Pancreas (tissue), 10 donors: ENCODE measurements at regions not wholly inside any gene's neighbourhood (a gene's known extent, or its start where the extent isn't known, plus 50 kb on each side); places are given as distances from the start of the nearest gene placed in this dataset.

Experiments
- ATAC-seq, 4 donors: fragments of 200-7000 bp; cut with Tn5 transposase; one replicate each; pipeline versions ENCODE4 v1.8.0 to v1.9.1; 2020; ENCODE audit warnings: mild to moderate bottlenecking in 4 of 4, moderate library complexity in 4 of 4
- DNase-seq, 6 donors: peaks; one replicate each; pipeline ENCODE4 v3.0.0-alpha.2; 2020
- FAIRE-seq: peaks from 2 replicates; lab custom pipeline; 2012; peaks lifted over from hg19 to GRCh38; lab: Jason Lieb, UNC
- H3K27ac ChIP-seq, 4 donors: fragments of 200-600 bp; sonication (generic); 1 replicate in 3 of 4; 2 replicates in 1 of 4; pipeline versions ENCODE4 v1.5.0 to v1.8.0; 2020
- H3K27me3 ChIP-seq, 4 donors: fragments of 200-600 bp; one replicate each; pipeline ENCODE4 v1.8.0; 2021
- H3K36me3 ChIP-seq, 3 donors: fragments of 200-600 bp; sonication (generic) in 1 of 3; one replicate each; pipeline versions ENCODE4 v1.5.0 to v1.8.0; 2020 to 2021
- H3K4me1 ChIP-seq, 3 donors: fragments of 200-600 bp; one replicate each; pipeline ENCODE4 v1.8.0; 2021
- H3K4me3 ChIP-seq, 4 donors: fragments of 200-600 bp; sonication (generic) in 2 of 4; one replicate each; pipeline versions ENCODE4 v1.5.0 to v1.8.0; 2020 to 2021
- H3K9me3 ChIP-seq, 4 donors: fragments of 200-600 bp; one replicate each; pipeline ENCODE4 v1.8.0; 2021
- WGBS, 2 donors: extraction: QIAGEN DNeasy Blood & Tissue Kit; methylation state at CpG; one replicate each; pipeline ENCODE4 v1.1.7; 2013; 5-methylcytosine and 5-hydroxymethylcytosine counted together
- intact Hi-C, 3 donors: fragments of 100-400 bp; cut with DNase I; formaldehyde crosslinking; loops; one replicate each; pipeline versions ENCODE4 v1.11.1 to v1.14.2; 2022
- TF ChIP-seq, protein P1 (sequence below), 4 donors: fragments of 200-600 bp; sonication (generic) in 3 of 4; IDR thresholded peaks; one replicate each; pipeline versions ENCODE4 v1.5.0 to v1.8.0; 2021; ENCODE audit warnings: antibody characterized with exemption in 4 of 4
- donor health status: healthy with polysubstance abuse.
- donor health status: DM: no; HTN: no; CAD: no; lungs with moderate emphysema.
- donor health status: DM: no; HTN: no; CAD: no.
- donor health status: control.
- donor health status: control.
- donor health status: Bipolar disorder and iron deficiency.
- donor health status: DM: yes; HTN: yes; CAD: no.
- donor health status: DM: no; HTN: no; CAD: no.
- donor health status: DM: no; HTN: no; CAD: no.
- donor health status: DM: yes; HTN: yes; CAD: no.

DNA sequence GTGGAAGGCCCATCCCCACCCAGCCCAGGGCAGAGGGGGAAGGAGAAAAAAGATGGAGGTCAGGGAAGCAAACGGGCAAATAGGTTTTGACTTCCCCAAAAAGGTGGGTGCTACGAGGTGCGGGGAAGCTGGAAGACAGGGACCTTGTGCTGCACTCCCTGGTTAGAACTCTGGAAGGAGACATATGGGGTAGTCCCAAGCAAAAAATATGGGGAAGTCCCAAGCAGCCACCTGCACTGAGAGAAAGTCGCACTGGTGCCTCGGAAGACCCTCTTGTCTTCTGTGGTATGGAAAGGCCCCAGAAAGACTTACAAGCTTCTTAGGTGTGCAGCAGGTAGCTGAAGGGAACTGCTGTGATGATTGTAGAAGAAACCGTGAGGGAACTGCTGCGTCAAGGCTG, 93.8 kb upstream of the CEP85L start:
- 95 to 97% methylated on average over 7 of the region's 7 CpGs for WGBS, 2 donors
- no peak overlapping the region for H3K27ac ChIP-seq

DNA sequence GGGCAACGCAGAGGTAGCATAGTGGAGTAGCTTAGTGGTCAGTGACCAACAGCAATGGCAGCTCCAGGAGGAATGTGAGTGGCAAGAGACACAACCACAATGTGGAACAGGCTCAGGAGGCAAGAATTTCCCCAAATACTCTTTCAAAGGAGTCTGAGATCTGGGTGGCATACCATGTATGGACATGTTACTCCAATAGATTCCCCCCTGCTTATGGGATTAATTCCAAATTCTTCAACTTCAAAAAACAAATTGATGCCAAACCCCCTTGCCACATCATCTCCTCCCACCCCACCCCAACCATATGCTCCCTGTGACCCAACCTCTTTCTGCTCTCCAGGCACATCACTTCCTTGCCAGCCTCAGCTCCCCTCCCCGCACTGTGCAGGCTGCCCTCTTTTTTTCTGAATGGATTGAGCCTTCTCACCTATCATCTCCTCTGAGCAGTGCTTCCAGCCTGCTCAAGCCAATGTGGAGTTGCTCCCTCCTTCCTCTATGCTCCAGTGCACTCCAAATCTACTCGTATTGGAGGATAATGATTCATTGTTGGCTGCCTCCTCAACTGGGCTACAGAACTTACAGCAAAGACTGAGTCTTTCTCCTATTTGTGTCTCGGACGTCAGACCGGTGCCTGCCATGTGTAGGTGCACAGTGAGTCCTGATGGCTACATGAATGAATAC, 93.0 kb upstream of the CEP85L start:
- FAIRE-seq (no peak), ATAC-seq (no peak), DNase-seq (no peak)
- no peak overlapping the region for H3K4me3 ChIP-seq
- H3K27me3 ChIP-seq: no peaks in the 10 kb centered on the region
- H3K27ac ChIP-seq: no peak overlapping the region
- TF ChIP-seq, protein P1, sequence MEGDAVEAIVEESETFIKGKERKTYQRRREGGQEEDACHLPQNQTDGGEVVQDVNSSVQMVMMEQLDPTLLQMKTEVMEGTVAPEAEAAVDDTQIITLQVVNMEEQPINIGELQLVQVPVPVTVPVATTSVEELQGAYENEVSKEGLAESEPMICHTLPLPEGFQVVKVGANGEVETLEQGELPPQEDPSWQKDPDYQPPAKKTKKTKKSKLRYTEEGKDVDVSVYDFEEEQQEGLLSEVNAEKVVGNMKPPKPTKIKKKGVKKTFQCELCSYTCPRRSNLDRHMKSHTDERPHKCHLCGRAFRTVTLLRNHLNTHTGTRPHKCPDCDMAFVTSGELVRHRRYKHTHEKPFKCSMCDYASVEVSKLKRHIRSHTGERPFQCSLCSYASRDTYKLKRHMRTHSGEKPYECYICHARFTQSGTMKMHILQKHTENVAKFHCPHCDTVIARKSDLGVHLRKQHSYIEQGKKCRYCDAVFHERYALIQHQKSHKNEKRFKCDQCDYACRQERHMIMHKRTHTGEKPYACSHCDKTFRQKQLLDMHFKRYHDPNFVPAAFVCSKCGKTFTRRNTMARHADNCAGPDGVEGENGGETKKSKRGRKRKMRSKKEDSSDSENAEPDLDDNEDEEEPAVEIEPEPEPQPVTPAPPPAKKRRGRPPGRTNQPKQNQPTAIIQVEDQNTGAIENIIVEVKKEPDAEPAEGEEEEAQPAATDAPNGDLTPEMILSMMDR (IDR thresholded peaks at IDR 0.05): no peak
- 95% methylated on average over 6 of the region's 6 CpGs for WGBS, 2 donors
- H3K36me3 ChIP-seq: no peaks in the 10 kb centered on the region
- no peaks in the 10 kb centered on the region for H3K9me3 ChIP-seq
- intact Hi-C loops: no loop called here
- H3K4me1 ChIP-seq: peaks cover 3 to 9% (median 3%) of the 10 kb centered on the region in 3 donors

More for the DNA sequence above, 93.8 kb upstream of the CEP85L start:
- intact Hi-C loops: no loop called here
- no peaks in the 10 kb centered on the region for H3K36me3 ChIP-seq
- H3K4me3 ChIP-seq: no peak overlapping the region
- ATAC-seq (no peak), DNase-seq (no peak), FAIRE-seq (no peak)
- H3K9me3 ChIP-seq: no peaks in the 10 kb centered on the region
- peaks cover 3 to 9% (median 3%) of the 10 kb centered on the region in 3 donors for H3K4me1 ChIP-seq
- no peaks in the 10 kb centered on the region for H3K27me3 ChIP-seq
- TF ChIP-seq, protein P1 (IDR thresholded peaks at IDR 0.05): no peak

DNA sequence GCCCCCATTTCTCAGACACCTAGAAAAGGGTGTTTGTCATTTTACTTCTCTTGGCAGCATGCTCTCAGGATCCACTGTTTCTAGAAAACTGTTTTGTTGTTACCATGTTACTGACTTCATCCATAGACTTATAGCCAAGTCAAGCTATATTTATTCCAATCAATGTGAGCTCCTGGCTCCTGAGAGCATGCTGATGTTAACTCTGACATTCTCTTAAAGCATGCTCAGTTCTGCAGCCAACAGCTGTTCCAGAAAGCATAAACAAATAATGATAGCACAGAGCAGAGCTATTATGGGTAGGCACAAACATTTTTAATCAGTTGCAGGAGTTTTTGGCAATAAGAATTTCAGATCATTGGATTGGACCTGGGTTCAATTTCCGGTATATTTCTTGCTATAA, 92.4 kb upstream of the CEP85L start:
- Histone ChIP-seq H3K36me3 (no peaks in the 10 kb centered on the region), H3K4me1 (peaks cover 3 to 8% (median 3%) of the 10 kb centered on the region in 3 donors), H3K27me3 (no peaks in the 10 kb centered on the region), H3K4me3 (no peak overlapping the region), H3K9me3 (no peaks in the 10 kb centered on the region), H3K27ac (no peak overlapping the region)
- FAIRE-seq (no peak), ATAC-seq (peak in 1 of 4 donors; percentile 57), DNase-seq (no peak)
- WGBS, 2 donors: 44 to 45% methylated on average over 1 of the region's 1 CpG
- TF ChIP-seq, protein P1 (IDR thresholded peaks at IDR 0.05): no peak
- intact Hi-C loops: no loop called here

DNA sequence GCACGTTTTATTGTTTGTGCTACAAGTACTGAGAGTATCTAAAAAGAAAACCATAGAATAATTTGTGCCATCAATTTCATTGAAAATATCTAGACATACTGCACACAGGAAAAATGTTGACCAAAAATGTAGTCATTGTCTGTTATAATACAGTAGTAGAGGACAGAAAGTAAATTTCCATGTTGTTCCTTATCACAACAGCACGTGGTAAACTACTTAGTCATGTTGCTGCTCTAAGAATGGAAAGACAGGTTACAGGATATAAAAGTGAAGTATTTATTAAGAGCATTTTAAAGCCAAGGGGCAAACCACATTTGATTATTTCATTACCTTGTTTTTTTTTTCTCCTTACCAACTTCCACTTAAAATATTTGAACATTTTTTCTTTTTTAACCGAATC, 89.0 kb upstream of the CEP85L start:
- no peak for DNase-seq

More for the DNA sequence above, 89.0 kb upstream of the CEP85L start:
- Histone ChIP-seq H3K27ac (no peak overlapping the region), H3K9me3 (no peaks in the 10 kb centered on the region), H3K4me3 (no peak overlapping the region), H3K27me3 (no peaks in the 10 kb centered on the region), H3K36me3 (no peaks in the 10 kb centered on the region), H3K4me1 (peaks cover 0 to 3% (median 0%) of the 10 kb centered on the region in 3 donors)
- no peak for FAIRE-seq
- WGBS, 2 donors: 51 to 53% methylated on average over 3 of the region's 3 CpGs
- peak in 2 of 4 donors; percentile 32 to 52 for ATAC-seq
- intact Hi-C loops: no loop called here
- TF ChIP-seq, protein P1 (IDR thresholded peaks at IDR 0.05): no peak
